Sigmoid colon (tissue), 4 donors: ENCODE measurements at regions not wholly inside any gene's neighbourhood (a gene's known extent, or its start where the extent isn't known, plus 50 kb on each side); places are given as distances from the start of the nearest gene placed in this dataset.
"Not testable (repeated sequence)": the region's sequence is repeated elsewhere in the genome, so short reads cannot be mapped to it uniquely, and the experiment has no call there.

ENCODE experiments used
- POLR2A ChIP-seq, 2 donors: fragments of 450-650 bp; IDR thresholded peaks; one replicate each; pipeline ENCODE4 v1.6.1; 2016; ENCODE audit warnings: antibody characterized with exemption in 2 of 2, mild to moderate bottlenecking in 2 of 2, moderate library complexity in 2 of 2
- POLR2AphosphoS5 ChIP-seq, 4 donors: sonication (generic); formaldehyde crosslinking; IDR thresholded peaks; one replicate each; pipeline ENCODE4 v1.6.1; 2017; ENCODE audit warnings: antibody characterized with exemption in 4 of 4
- TF ChIP-seq, protein P1 (sequence below), 4 experiments: fragments of 450-650 bp in 3 of 4; fragments of 200-600 bp in 1 of 4; IDR thresholded peaks; one replicate each; pipeline ENCODE4 v1.5.1; 2016 to 2019; ENCODE audit warnings: antibody characterized with exemption in 4 of 4, mild to moderate bottlenecking in 3 of 4, moderate library complexity in 2 of 4

DNA sequence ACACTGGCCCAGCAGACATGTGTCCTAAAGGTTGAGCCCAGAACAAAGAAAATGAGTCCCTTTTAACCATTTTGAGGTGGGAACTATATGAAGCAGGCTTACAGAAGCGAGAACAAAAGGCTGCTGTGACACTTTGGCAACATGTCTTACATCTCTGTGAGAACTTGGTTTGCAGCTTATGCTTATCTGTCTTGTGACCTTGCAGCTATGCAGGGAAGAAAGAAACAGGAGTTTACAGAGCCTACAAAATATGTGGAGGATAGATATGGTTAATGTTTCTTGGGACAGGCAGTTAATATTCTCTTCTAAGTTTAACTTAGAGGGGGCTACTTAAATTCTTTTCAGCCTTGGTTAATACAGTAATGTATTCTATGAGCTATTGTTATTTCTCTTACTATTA is 209.1 kb downstream of the PTH2R start:
- TF ChIP-seq POLR2A, POLR2AphosphoS5 (IDR thresholded peaks at IDR 0.05): not testable (repeated sequence)
- TF ChIP-seq, protein P1, sequence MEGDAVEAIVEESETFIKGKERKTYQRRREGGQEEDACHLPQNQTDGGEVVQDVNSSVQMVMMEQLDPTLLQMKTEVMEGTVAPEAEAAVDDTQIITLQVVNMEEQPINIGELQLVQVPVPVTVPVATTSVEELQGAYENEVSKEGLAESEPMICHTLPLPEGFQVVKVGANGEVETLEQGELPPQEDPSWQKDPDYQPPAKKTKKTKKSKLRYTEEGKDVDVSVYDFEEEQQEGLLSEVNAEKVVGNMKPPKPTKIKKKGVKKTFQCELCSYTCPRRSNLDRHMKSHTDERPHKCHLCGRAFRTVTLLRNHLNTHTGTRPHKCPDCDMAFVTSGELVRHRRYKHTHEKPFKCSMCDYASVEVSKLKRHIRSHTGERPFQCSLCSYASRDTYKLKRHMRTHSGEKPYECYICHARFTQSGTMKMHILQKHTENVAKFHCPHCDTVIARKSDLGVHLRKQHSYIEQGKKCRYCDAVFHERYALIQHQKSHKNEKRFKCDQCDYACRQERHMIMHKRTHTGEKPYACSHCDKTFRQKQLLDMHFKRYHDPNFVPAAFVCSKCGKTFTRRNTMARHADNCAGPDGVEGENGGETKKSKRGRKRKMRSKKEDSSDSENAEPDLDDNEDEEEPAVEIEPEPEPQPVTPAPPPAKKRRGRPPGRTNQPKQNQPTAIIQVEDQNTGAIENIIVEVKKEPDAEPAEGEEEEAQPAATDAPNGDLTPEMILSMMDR (IDR thresholded peaks at IDR 0.05): not testable (repeated sequence)
